PC-3 (cell line): ENCODE measurements at regions not wholly inside any gene's neighbourhood (a gene's known extent, or its start where the extent isn't known, plus 50 kb on each side); places are given as distances from the start of the nearest gene placed in this dataset.
A peak's percentile ranks its signal among the peaks of the same experiment; 100 is the strongest.

Experiments used
- ATAC-seq: fragments of 200-7000 bp; cut with Tn5 transposase; 2 replicates; pipeline ENCODE4 v1.9.1; 2020; ENCODE audit warnings: mild to moderate bottlenecking, moderate library complexity
- BruUV-seq: library from RNA; stranded (reverse); fragments of 400-500 nt; replicated peaks from 2 replicates; lab custom pipeline; 2021; lab: Mats Ljungman, UMichigan
- CTCF ChIA-PET: fragments of 300-600 bp; sonication (Branson Sonifier 250); formaldehyde crosslinking; loops from one replicate; lab custom pipeline; 2022; ENCODE audit warnings: antibody characterized with exemption; lab: Charles Lee
- POLR2A ChIA-PET: fragments of 300-600 bp; sonication (Branson Sonifier 250); formaldehyde crosslinking; loops from one replicate; lab custom pipeline; 2022; ENCODE audit warnings: antibody characterized with exemption; ENCODE audit not compliant: unreplicated experiment; lab: Charles Lee
- DNase-seq: peaks from one replicate; pipeline ENCODE4 v3.0.0-alpha.2; 2015
- H2AFZ ChIP-seq: fragments of 300-600 bp; sonication (generic); 2 replicates; pipeline ENCODE4 v1.6.0; 2016; ENCODE audit warnings: antibody characterized with exemption, low read length
- H3F3A ChIP-seq: fragments of 300-600 bp; sonication (generic); one replicate; pipeline ENCODE4 v1.6.0; 2017; ENCODE audit warnings: antibody characterized with exemption, low read length, control low read depth, mild to moderate bottlenecking; ENCODE audit not compliant: unreplicated experiment
- H3K27ac ChIP-seq: fragments of 300-600 bp; sonication (generic); 2 replicates; pipeline ENCODE4 v1.5.1; 2016; ENCODE audit warnings: mild to moderate bottlenecking, low read length
- H3K27me3 ChIP-seq: fragments of 300-600 bp; sonication (generic); 2 replicates; pipeline ENCODE4 v1.6.1; 2016; ENCODE audit warnings: low read length, mixed read lengths
- H3K36me3 ChIP-seq: fragments of 300-600 bp; sonication (generic); 2 replicates; pipeline ENCODE4 v1.6.1; 2016; ENCODE audit warnings: low read depth, mixed run types, low read length, mixed read lengths
- H3K4me1 ChIP-seq: fragments of 300-600 bp; sonication (generic); 2 replicates; pipeline ENCODE4 v1.5.1; 2016; ENCODE audit warnings: low read length; ENCODE audit not compliant: insufficient read depth
- H3K4me2 ChIP-seq: fragments of 300-600 bp; sonication (generic); 2 replicates; pipeline ENCODE4 v1.6.0; 2016; ENCODE audit warnings: low read length
- H3K4me3 ChIP-seq: fragments of 300-600 bp; sonication (generic); 2 replicates; pipeline ENCODE4 v1.5.1; 2016; ENCODE audit warnings: mild to moderate bottlenecking, low read length, mixed read lengths
- H3K79me2 ChIP-seq: fragments of 300-600 bp; sonication (generic); 2 replicates; pipeline ENCODE4 v1.6.1; 2017; ENCODE audit warnings: low read length, mixed read lengths
- H3K9ac ChIP-seq: fragments of 300-600 bp; sonication (generic); 2 replicates; pipeline ENCODE4 v1.6.0; 2016; ENCODE audit warnings: mild to moderate bottlenecking, low read length
- H3K9me2 ChIP-seq: fragments of 300-600 bp; sonication (generic); replicated peaks from 2 replicates; pipeline ENCODE4 v1.6.1; 2016; ENCODE audit warnings: mixed run types, low read length, mixed read lengths
- H3K9me3 ChIP-seq: fragments of 300-600 bp; sonication (generic); 2 replicates; pipeline ENCODE4 v1.6.1; 2016; ENCODE audit warnings: low read length, mixed read lengths
- H4K20me1 ChIP-seq: fragments of 300-600 bp; sonication (generic); 2 replicates; pipeline ENCODE4 v1.6.1; 2016; ENCODE audit warnings: low read length, mixed read lengths
- EZH2 ChIP-seq: fragments of 300-600 bp; sonication (generic); IDR thresholded peaks from one replicate; pipeline ENCODE4 v1.6.1; 2017; ENCODE audit warnings: antibody characterized with exemption, mild to moderate bottlenecking, low read length; ENCODE audit not compliant: unreplicated experiment
- EZH2phosphoT487 ChIP-seq: fragments of 300-600 bp; sonication (generic); IDR thresholded peaks from 2 replicates; pipeline ENCODE4 v1.6.1; 2018; ENCODE audit warnings: mild to moderate bottlenecking, antibody characterized with exemption, low read length, borderline replicate concordance
- intact Hi-C: fragments of 100-400 bp; cut with micrococcal nuclease; formaldehyde crosslinking; loops from 2 replicates; pipeline ENCODE4 v1.9.0; 2023
- TF ChIP-seq, protein P1 (sequence below): fragments of 300-600 bp; sonication (generic); conservative IDR thresholded peaks from 2 replicates; pipeline ENCODE4 v1.5.1; 2017; ENCODE audit warnings: antibody characterized with exemption, low read depth, mild to moderate bottlenecking, low read length

DNA sequence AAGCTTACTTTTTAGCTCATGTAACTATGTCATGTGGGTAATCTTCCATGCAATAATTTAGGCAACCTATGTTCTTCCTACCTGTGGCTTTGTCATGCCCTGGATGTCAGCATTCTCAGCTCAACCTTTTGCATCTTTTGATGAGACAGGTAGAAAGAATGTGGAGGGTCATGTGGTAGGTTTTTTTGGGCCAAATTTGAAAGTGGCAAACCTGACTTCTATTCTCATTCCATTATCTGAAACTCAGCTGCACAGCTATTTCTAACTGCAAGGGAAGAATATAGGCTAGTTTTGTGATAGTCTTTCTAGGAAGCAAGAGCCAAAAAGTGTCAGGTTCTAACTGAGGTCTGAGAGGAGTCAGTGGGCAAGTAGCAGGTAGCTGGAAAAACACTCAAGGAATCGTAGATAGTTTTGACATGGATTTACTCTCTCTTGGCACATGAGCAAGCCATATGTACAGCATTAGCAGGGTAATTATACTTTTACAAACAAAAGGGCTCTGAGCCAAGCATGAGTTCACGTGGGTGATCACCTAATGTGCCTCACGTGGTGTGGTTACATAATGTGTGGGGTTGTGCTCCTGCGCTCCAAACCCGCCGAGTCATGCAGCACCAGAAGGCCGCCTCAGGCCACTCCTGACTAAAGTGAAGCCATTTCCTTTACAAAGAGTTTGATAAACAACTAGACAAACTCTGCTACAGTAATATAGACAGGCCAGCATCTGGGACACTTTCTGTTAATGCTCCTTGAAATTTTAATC, 1013.8 kb downstream of the PLA2G4A start:
- Histone ChIP-seq H3K9me3 (no peaks in the 10 kb centered on the region), H4K20me1 (no peaks in the 10 kb centered on the region), H3K4me3 (no peak overlapping the region), H3K4me1 (peaks cover 28% of the 10 kb centered on the region), H3F3A (no peaks in the 10 kb centered on the region), H3K9me2 (no peaks in the 10 kb centered on the region), H2AFZ (peak overlapping the region; percentile 55; the same call in 1 of the 2 replicates), H3K27me3 (no peaks in the 10 kb centered on the region), H3K27ac (peak overlapping the region; percentile 84), H3K9ac (peak overlapping the region; percentile 38; the same call in 1 of the 2 replicates), H3K79me2 (no peaks in the 10 kb centered on the region), H3K36me3 (no peaks in the 10 kb centered on the region), H3K4me2 (peak overlapping the region; percentile 26; the same call in 1 of the 2 replicates)
- TF ChIP-seq, protein P1, sequence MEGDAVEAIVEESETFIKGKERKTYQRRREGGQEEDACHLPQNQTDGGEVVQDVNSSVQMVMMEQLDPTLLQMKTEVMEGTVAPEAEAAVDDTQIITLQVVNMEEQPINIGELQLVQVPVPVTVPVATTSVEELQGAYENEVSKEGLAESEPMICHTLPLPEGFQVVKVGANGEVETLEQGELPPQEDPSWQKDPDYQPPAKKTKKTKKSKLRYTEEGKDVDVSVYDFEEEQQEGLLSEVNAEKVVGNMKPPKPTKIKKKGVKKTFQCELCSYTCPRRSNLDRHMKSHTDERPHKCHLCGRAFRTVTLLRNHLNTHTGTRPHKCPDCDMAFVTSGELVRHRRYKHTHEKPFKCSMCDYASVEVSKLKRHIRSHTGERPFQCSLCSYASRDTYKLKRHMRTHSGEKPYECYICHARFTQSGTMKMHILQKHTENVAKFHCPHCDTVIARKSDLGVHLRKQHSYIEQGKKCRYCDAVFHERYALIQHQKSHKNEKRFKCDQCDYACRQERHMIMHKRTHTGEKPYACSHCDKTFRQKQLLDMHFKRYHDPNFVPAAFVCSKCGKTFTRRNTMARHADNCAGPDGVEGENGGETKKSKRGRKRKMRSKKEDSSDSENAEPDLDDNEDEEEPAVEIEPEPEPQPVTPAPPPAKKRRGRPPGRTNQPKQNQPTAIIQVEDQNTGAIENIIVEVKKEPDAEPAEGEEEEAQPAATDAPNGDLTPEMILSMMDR = no peak
- TF ChIP-seq EZH2phosphoT487 (no peak), EZH2 (no peak)
- no TSS peak for BruUV-seq
- ATAC-seq = no peak
- DNase-seq = peak; percentile 66
- intact Hi-C loops = no loop called here
- ChIA-PET CTCF (no interaction called here), POLR2A (no interaction called here)

DNA sequence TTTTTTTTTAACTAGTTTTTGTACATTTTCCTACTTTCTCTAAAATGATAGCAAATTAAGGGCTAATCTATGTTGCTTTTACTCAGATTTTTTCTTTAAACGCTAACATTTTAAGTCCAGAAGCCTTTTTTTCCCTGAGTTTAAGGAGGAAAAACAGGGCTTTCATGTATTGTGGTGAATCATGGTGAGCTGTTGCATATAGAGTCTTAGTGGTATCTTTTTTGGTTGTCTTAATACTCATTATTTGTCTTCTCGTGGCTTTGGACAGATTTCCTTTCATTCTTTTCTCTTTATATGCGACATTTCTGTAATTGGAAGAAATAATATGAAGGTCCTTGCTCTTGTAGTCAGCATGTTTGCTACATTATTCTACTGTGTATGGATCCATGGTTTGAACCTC, 1015.6 kb downstream of the PLA2G4A start:
- peak; percentile 58 for DNase-seq
- ATAC-seq = peak; percentile 55
- ChIA-PET POLR2A (no interaction called here), CTCF (no interaction called here)
- intact Hi-C loops = no loop called here
- no peaks in the 10 kb centered on the region for H4K20me1 ChIP-seq
- no peaks in the 10 kb centered on the region for H3K79me2 ChIP-seq
- no peak overlapping the region for H3K9ac ChIP-seq
- TF ChIP-seq EZH2 = no peak
- TF ChIP-seq, protein P1 = no peak
- TF ChIP-seq EZH2phosphoT487 = no peak
- H3K4me1 ChIP-seq = peaks cover 28% of the 10 kb centered on the region
- H3K9me3 ChIP-seq = no peaks in the 10 kb centered on the region
- no peaks in the 10 kb centered on the region for H3K27me3 ChIP-seq
- BruUV-seq = no TSS peak
- H3K36me3 ChIP-seq = no peaks in the 10 kb centered on the region
- no peak overlapping the region for H3K4me3 ChIP-seq
- H2AFZ ChIP-seq = peak overlapping the region; percentile 1; the same call in 1 of the 2 replicates
- peak overlapping the region; percentile 51 for H3K27ac ChIP-seq
- H3F3A ChIP-seq = no peaks in the 10 kb centered on the region
- no peaks in the 10 kb centered on the region for H3K9me2 ChIP-seq
- peak overlapping the region; percentile 4 for H3K4me2 ChIP-seq

DNA sequence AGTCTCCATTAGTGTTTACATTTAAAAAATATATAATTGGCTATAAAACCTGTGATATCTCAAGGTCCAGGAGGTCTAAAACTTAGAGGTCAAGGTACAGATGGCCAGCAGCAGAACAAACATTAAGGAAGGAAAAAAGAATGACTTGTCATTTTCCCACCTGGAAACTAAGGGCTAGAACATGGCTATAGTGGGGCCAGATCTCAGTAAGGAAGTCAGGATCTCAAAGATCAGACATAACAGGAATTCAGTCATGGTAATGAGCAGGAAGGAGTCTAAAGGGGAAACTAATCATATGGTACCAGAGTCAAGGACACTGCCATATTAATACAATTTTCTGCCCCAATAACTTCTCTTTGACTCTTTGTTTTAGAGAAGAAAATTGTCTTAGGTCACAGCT, 1018.8 kb downstream of the PLA2G4A start:
- ATAC-seq (no peak), DNase-seq (no peak)
- no peaks in the 10 kb centered on the region for H3K9me2 ChIP-seq
- no peaks in the 10 kb centered on the region for H3F3A ChIP-seq
- H3K36me3 ChIP-seq = no peaks in the 10 kb centered on the region
- POLR2A ChIA-PET = no interaction called here
- H3K9me3 ChIP-seq = no peaks in the 10 kb centered on the region
- H2AFZ ChIP-seq = no peak overlapping the region
- CTCF ChIA-PET = no interaction called here
- H3K27ac ChIP-seq = no peak overlapping the region
- H4K20me1 ChIP-seq = no peaks in the 10 kb centered on the region
- H3K4me2 ChIP-seq = no peak overlapping the region
- no peak overlapping the region for H3K4me3 ChIP-seq
- no peak for TF ChIP-seq EZH2phosphoT487
- TF ChIP-seq, protein P1 = no peak
- TF ChIP-seq EZH2 = no peak
- H3K27me3 ChIP-seq = no peaks in the 10 kb centered on the region
- intact Hi-C loops = no loop called here
- H3K4me1 ChIP-seq = peaks cover 22% of the 10 kb centered on the region
- H3K79me2 ChIP-seq = no peaks in the 10 kb centered on the region
- H3K9ac ChIP-seq = no peak overlapping the region
- BruUV-seq = no TSS peak
